Stimulated activated naive CD4-positive, alpha-beta T cell treated with Interleukin-2 at 50 U/mL for 16 hours (primary cell): ENCODE measurements at regions not wholly inside any gene's neighbourhood (a gene's known extent, or its start where the extent isn't known, plus 50 kb on each side); places are given as distances from the start of the nearest gene placed in this dataset.

Source experiments
- DNase-seq: peaks from one replicate; lab custom pipeline; 2025; lab: John Stamatoyannopoulos, UW

GRCh38 chr22:49303061-49303735 lies 524.5 kb downstream of the BRD1 start:
- DNase-seq, result no peak

GRCh38 chr22:49302530-49302929 lies 525.1 kb downstream of the BRD1 start:
- no peak for DNase-seq

- no peak for DNase-seq
These were observed 525.6 kb downstream of the BRD1 start for GRCh38 chr22:49302150-49302460.

- no peak for DNase-seq
These were observed 526.1 kb downstream of the BRD1 start for GRCh38 chr22:49301398-49302149.

GRCh38 chr22:49300951-49301397 lies 526.7 kb downstream of the BRD1 start:
- DNase-seq, result no peak

GRCh38 chr22:49300241-49300640 lies 527.4 kb downstream of the BRD1 start:
- DNase-seq, result no peak

- no peak for DNase-seq
These were observed 527.8 kb downstream of the BRD1 start for GRCh38 chr22:49299821-49300231.

GRCh38 chr22:49298834-49299750 lies 528.6 kb downstream of the BRD1 start:
- no peak for DNase-seq

GRCh38 chr22:49297871-49298721 lies 529.6 kb downstream of the BRD1 start:
- no peak for DNase-seq

GRCh38 chr22:49297286-49297870 lies 530.3 kb downstream of the BRD1 start:
- DNase-seq, result no peak

- DNase-seq, result no peak
These were observed 531.1 kb downstream of the BRD1 start for GRCh38 chr22:49296561-49296960.

GRCh38 chr22:49295851-49296560 lies 531.7 kb downstream of the BRD1 start:
- DNase-seq, result no peak

- no peak for DNase-seq
These were observed 532.3 kb downstream of the BRD1 start for GRCh38 chr22:49295465-49295743.

GRCh38 chr22:49294656-49295464 lies 532.8 kb downstream of the BRD1 start:
- DNase-seq, result no peak

- no peak for DNase-seq
These were observed 534.8 kb downstream of the BRD1 start for GRCh38 chr22:49292909-49293308.

- DNase-seq, result no peak
These were observed 535.9 kb downstream of the BRD1 start for GRCh38 chr22:49291781-49292180.

- DNase-seq, result no peak
These were observed 536.5 kb downstream of the BRD1 start for GRCh38 chr22:49291169-49291568.

- DNase-seq, result no peak
These were observed 537.0 kb downstream of the BRD1 start for GRCh38 chr22:49290711-49291110.

GRCh38 chr22:49289822-49290679 lies 537.6 kb downstream of the BRD1 start:
- DNase-seq, result no peak
